Ishikawa (cell line): ENCODE measurements at regions not wholly inside any gene's neighbourhood (a gene's known extent, or its start where the extent isn't known, plus 50 kb on each side); places are given as distances from the start of the nearest gene placed in this dataset.

ENCODE experiments used
- CEBPB ChIP-seq: IDR thresholded peaks from 2 replicates; pipeline ENCODE4 v1.6.1; 2012
- CREB1 ChIP-seq: IDR thresholded peaks from 2 replicates; pipeline ENCODE4 v1.6.1; 2012; ENCODE audit warnings: low read depth
- EGR1 ChIP-seq: IDR thresholded peaks from 2 replicates; pipeline ENCODE4 v1.6.1; 2012
- EP300 ChIP-seq: IDR thresholded peaks from 2 replicates; pipeline ENCODE4 v1.6.1; 2012; ENCODE audit warnings: borderline replicate concordance
- FOXM1 ChIP-seq: IDR thresholded peaks from 2 replicates; pipeline ENCODE4 v1.6.1; 2012; ENCODE audit warnings: low read depth, borderline replicate concordance
- MAX ChIP-seq: IDR thresholded peaks from 2 replicates; pipeline ENCODE4 v1.6.1; 2012
- NFIC ChIP-seq: IDR thresholded peaks from 2 replicates; pipeline ENCODE4 v1.6.1; 2012
- RAD21 ChIP-seq: IDR thresholded peaks from 2 replicates; pipeline ENCODE4 v1.6.1; 2012; ENCODE audit warnings: low read depth
- REST ChIP-seq: IDR thresholded peaks from 2 replicates; pipeline ENCODE4 v1.6.1; 2012; ENCODE audit warnings: low read depth, mild to moderate bottlenecking
- TAF1 ChIP-seq: IDR thresholded peaks from 2 replicates; pipeline ENCODE4 v1.6.1; 2012; ENCODE audit warnings: low read depth, mild to moderate bottlenecking
- TCF12 ChIP-seq: IDR thresholded peaks from 2 replicates; pipeline ENCODE4 v1.6.1; 2012; ENCODE audit warnings: low read depth
- TEAD4 ChIP-seq: IDR thresholded peaks from 2 replicates; pipeline ENCODE4 v1.6.1; 2012
- USF1 ChIP-seq: IDR thresholded peaks from 2 replicates; pipeline ENCODE4 v1.6.1; 2012
- YY1 ChIP-seq: IDR thresholded peaks from 2 replicates; pipeline ENCODE4 v1.6.1; 2012; ENCODE audit warnings: low read depth
- ZBTB7A ChIP-seq: IDR thresholded peaks from 2 replicates; pipeline ENCODE4 v1.6.1; 2012; ENCODE audit warnings: low read depth

- TF ChIP-seq CREB1 (no peak), YY1 (no peak), RAD21 (no peak), USF1 (no peak), CEBPB (no peak), EGR1 (no peak), REST (no peak), FOXM1 (no peak), MAX (no peak), EP300 (no peak), ZBTB7A (no peak), TEAD4 (no peak), NFIC (no peak)
Measured at GRCh38 chr1:233489411-233489810, 124.5 kb upstream of the KCNK1 start.

GRCh38 chr1:233490488-233490887, 123.4 kb upstream of the KCNK1 start:
- TF ChIP-seq TCF12 (no peak), EGR1 (no peak), YY1 (no peak), TAF1 (no peak), FOXM1 (no peak), CREB1 (no peak), USF1 (no peak)

GRCh38 chr1:233491953-233492620, 121.8 kb upstream of the KCNK1 start:
- TF ChIP-seq TAF1 (no peak), FOXM1 (no peak), RAD21 (no peak), TEAD4 (no peak), MAX (no peak), REST (no peak), EGR1 (no peak), NFIC (no peak), CEBPB (no peak), CREB1 (no peak), YY1 (no peak), ZBTB7A (no peak), USF1 (no peak), EP300 (no peak), TCF12 (no peak)

GRCh38 chr1:233496993-233497392, 116.9 kb upstream of the KCNK1 start:
- TF ChIP-seq MAX (no peak), ZBTB7A (no peak), TCF12 (no peak), NFIC (no peak), CREB1 (no peak), REST (no peak), RAD21 (no peak), EP300 (no peak), USF1 (no peak), TAF1 (no peak), TEAD4 (no peak), EGR1 (no peak), FOXM1 (no peak), YY1 (no peak)
